RWPE2 (cell line): ENCODE measurements at regions not wholly inside any gene's neighbourhood (a gene's known extent, or its start where the extent isn't known, plus 50 kb on each side); places are given as distances from the start of the nearest gene placed in this dataset.
A peak's percentile ranks its signal among the peaks of the same experiment; 100 is the strongest.
"Not testable (repeated sequence)": the region's sequence is repeated elsewhere in the genome, so short reads cannot be mapped to it uniquely, and the experiment has no call there.

ENCODE experiments used
- ATAC-seq: fragments of 200-7000 bp; cut with Tn5 transposase; 3 replicates; pipeline ENCODE4 v1.9.1; 2021; ENCODE audit warnings: low read depth
- DNase-seq: peaks from one replicate; pipeline ENCODE4 v3.0.0-alpha.2; 2020; ENCODE audit warnings: low spot score
- H3K27ac ChIP-seq: fragments of 450-650 bp; 2 replicates; pipeline ENCODE4 v1.5.1; 2017; ENCODE audit warnings: mild to moderate bottlenecking; ENCODE audit not compliant: poor library complexity, severe bottlenecking
- H3K27me3 ChIP-seq: fragments of 250-450 bp; sonication (Bioruptor Pico); 2 replicates; pipeline ENCODE4 v1.5.1; 2021; ENCODE audit warnings: mild to moderate bottlenecking, moderate library complexity; ENCODE audit not compliant: insufficient read depth, poor library complexity, severe bottlenecking
- H3K36me3 ChIP-seq: fragments of 250-450 bp; sonication (Bioruptor Pico); 2 replicates; pipeline ENCODE4 v1.5.1; 2020; ENCODE audit warnings: low read depth, mild to moderate bottlenecking, moderate library complexity
- H3K4me1 ChIP-seq: fragments of 250-450 bp; sonication (Bioruptor Pico); 2 replicates; pipeline ENCODE4 v1.5.1; 2021; ENCODE audit warnings: mild to moderate bottlenecking, moderate library complexity; ENCODE audit not compliant: insufficient read depth, poor library complexity, severe bottlenecking
- H3K4me3 ChIP-seq: fragments of 250-450 bp; sonication (Bioruptor Pico); 2 replicates; pipeline ENCODE4 v1.5.1; 2021; ENCODE audit warnings: mild to moderate bottlenecking, moderate library complexity; ENCODE audit not compliant: severe bottlenecking
- H3K9me3 ChIP-seq: fragments of 250-450 bp; sonication (Bioruptor Pico); 2 replicates; pipeline ENCODE4 v1.5.1; 2021; ENCODE audit warnings: mild to moderate bottlenecking, moderate library complexity; ENCODE audit not compliant: severe bottlenecking
- TF ChIP-seq, protein P1 (sequence below): fragments of 450-650 bp; IDR thresholded peaks from one replicate; pipeline ENCODE4 v1.5.1; 2017; ENCODE audit warnings: mild to moderate bottlenecking, moderate library complexity; ENCODE audit not compliant: poor library complexity, severe bottlenecking

DNA sequence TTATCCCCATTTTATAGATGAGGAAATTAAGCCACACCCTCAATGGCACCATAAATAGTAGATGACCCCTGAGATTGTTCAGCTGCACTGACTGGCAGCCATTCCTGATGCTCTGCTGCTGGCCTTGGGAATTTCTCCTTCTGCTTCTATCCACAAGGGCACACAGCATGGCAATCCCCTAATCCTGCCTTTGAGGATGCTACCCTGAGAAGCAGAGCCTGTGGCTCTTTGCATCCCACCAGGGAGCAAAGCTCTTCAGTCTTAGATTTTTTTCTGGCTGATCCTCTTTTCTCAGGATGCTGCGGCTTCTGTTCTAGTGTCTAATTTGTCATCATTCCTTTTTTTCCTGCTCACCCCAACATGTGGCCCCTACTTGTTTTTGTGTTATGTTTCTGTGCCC, 114.8 kb downstream of the TMX1 start:
- H3K9me3 ChIP-seq, result no peaks in the 10 kb centered on the region
- ATAC-seq (no peak), DNase-seq (no peak)
- no peaks in the 10 kb centered on the region for H3K27me3 ChIP-seq
- H3K4me3 ChIP-seq, result no peak overlapping the region
- H3K4me1 ChIP-seq, result peaks cover 6% of the 10 kb centered on the region
- no peaks in the 10 kb centered on the region for H3K36me3 ChIP-seq
- H3K27ac ChIP-seq, result no peak overlapping the region
- TF ChIP-seq, protein P1, sequence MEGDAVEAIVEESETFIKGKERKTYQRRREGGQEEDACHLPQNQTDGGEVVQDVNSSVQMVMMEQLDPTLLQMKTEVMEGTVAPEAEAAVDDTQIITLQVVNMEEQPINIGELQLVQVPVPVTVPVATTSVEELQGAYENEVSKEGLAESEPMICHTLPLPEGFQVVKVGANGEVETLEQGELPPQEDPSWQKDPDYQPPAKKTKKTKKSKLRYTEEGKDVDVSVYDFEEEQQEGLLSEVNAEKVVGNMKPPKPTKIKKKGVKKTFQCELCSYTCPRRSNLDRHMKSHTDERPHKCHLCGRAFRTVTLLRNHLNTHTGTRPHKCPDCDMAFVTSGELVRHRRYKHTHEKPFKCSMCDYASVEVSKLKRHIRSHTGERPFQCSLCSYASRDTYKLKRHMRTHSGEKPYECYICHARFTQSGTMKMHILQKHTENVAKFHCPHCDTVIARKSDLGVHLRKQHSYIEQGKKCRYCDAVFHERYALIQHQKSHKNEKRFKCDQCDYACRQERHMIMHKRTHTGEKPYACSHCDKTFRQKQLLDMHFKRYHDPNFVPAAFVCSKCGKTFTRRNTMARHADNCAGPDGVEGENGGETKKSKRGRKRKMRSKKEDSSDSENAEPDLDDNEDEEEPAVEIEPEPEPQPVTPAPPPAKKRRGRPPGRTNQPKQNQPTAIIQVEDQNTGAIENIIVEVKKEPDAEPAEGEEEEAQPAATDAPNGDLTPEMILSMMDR, result no peak

GRCh38 chr14:51356381-51356780, 116.3 kb downstream of the TMX1 start:
- TF ChIP-seq, protein P1, result no peak
- Histone ChIP-seq H3K9me3 (no peaks in the 10 kb centered on the region), H3K27me3 (no peaks in the 10 kb centered on the region), H3K4me3 (no peak overlapping the region), H3K36me3 (no peaks in the 10 kb centered on the region), H3K27ac (no peak overlapping the region), H3K4me1 (peaks cover 6% of the 10 kb centered on the region)
- no peak for DNase-seq
- ATAC-seq, result no peak

GRCh38 chr14:51357250-51357649, 117.2 kb downstream of the TMX1 start:
- peaks cover 6% of the 10 kb centered on the region for H3K4me1 ChIP-seq

DNA sequence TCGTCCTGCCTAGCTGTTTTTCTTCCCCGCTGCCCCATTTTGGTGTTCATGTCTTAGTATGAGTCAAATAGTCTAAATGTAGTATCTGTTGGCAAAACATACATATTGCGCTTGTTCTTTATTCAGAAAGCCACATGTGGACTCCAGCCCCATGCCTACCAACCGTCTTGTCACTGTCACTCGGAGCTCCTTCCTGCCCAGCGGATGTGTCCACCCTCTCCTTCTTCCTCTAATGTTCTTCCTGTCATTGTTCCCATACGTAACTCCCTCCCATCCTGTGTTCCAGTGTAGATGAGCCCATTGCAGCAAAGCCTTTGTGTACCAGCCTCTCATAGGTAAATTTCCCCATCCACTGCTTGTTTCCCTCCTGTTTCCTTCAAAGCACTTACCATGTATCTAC, 120.5 kb downstream of the TMX1 start:
- TF ChIP-seq, protein P1, result no peak
- Histone ChIP-seq H3K27ac (no peak overlapping the region), H3K9me3 (no peaks in the 10 kb centered on the region), H3K27me3 (no peaks in the 10 kb centered on the region), H3K4me3 (no peak overlapping the region), H3K36me3 (no peaks in the 10 kb centered on the region), H3K4me1 (peaks cover 6% of the 10 kb centered on the region)
- ATAC-seq (no peak), DNase-seq (no peak)

More at GRCh38 chr14:51357250-51357649, 117.2 kb downstream of the TMX1 start:
- DNase-seq (no peak), ATAC-seq (peak; percentile 33; the same call in 1 of the 3 replicates)
- Histone ChIP-seq H3K27ac (no peak overlapping the region), H3K4me3 (no peak overlapping the region), H3K36me3 (no peaks in the 10 kb centered on the region), H3K9me3 (no peaks in the 10 kb centered on the region), H3K27me3 (no peaks in the 10 kb centered on the region)
- TF ChIP-seq, protein P1, result no peak

- H3K9me3 ChIP-seq, result no peaks in the 10 kb centered on the region
- no peaks in the 10 kb centered on the region for H3K27me3 ChIP-seq
- H3K4me3 ChIP-seq, result no peak overlapping the region
- peaks cover 18% of the 10 kb centered on the region for H3K4me1 ChIP-seq
- no peak overlapping the region for H3K27ac ChIP-seq
- TF ChIP-seq, protein P1, result no peak
- no peaks in the 10 kb centered on the region for H3K36me3 ChIP-seq
- no peak for DNase-seq
- ATAC-seq, result no peak
Measured at GRCh38 chr14:51365241-51365965, 125.4 kb downstream of the TMX1 start.

DNA sequence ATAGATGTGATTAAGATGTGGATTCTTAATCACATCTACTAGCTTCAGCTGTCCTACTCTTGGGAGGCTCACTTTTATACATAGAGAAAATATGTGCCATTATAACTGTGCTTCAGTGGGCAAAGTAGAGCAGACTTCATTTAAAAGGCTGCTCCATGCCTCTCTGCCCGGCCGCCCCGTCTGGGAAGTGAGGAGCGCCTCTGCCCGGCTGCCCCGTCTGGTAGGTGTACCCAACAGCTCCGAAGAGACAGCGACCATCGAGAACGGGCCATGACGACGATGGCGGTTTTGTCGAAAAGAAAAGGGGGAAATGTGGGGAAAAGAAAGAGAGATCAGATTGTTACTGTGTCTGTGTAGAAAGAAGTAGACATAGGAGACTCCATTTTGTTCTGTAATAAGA, 126.4 kb downstream of the TMX1 start:
- H3K4me3 ChIP-seq, H3K36me3 ChIP-seq, H3K9me3 ChIP-seq, H3K27ac ChIP-seq, ATAC-seq, H3K27me3 ChIP-seq, DNase-seq: not testable (repeated sequence)
- H3K4me1 ChIP-seq, result peaks cover 18% of the 10 kb centered on the region

DNA sequence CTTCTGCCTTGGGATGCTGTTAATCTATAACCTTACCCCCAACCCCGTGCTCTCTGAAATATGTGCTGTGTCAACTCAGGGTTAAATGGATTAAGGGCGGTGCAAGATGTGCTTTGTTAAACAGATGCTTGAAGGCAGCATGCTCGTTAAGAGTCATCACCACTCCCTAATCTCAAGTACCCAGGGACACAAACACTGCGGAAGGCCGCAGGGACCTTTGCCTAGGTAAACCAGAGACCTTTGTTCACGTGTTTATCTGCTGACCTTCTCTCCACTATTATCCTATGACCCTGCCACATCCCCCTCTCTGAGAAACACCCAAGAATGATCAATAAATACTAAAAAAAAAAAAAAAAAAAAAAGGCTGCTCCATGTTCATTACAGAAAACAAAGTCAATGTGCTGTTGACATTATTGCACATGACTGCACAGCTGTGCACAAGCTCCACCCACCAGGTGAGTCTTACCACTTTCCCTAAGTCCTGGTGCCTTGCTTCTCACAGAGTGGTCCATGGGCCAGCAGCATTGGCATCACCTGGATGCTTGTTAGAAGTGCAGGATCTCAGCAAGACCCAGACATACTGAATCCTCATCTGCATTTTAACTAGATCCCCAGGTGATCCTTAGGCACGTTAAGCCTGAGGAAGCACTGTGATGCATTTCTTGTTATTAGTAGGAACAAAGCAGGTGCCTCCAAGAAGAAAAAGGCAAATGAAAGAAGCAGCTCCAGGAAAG, 127.0 kb downstream of the TMX1 start:
- H3K27me3 ChIP-seq, H3K9me3 ChIP-seq, H3K36me3 ChIP-seq, H3K4me3 ChIP-seq, DNase-seq: not testable (repeated sequence)
- peak overlapping the region; percentile 58 for H3K27ac ChIP-seq
- peaks cover 18% of the 10 kb centered on the region for H3K4me1 ChIP-seq
- peak; percentile 51 for ATAC-seq
